Epithelial cell of esophagus (primary cell): ENCODE measurements at regions not wholly inside any gene's neighbourhood (a gene's known extent, or its start where the extent isn't known, plus 50 kb on each side); places are given as distances from the start of the nearest gene placed in this dataset.
A peak's percentile ranks its signal among the peaks of the same experiment; 100 is the strongest.

ENCODE experiments used
- DNase-seq: peaks from one replicate; pipeline ENCODE4 v3.0.0; 2010; ENCODE audit warnings: low read depth
- H3K4me3 ChIP-seq: 2 replicates; pipeline ENCODE4 v1.5.1; 2011; ENCODE audit warnings: mild to moderate bottlenecking, low read length, control low read depth
- CTCF ChIP-seq: IDR thresholded peaks from 2 replicates; pipeline ENCODE4 v1.5.1; 2011; ENCODE audit warnings: low read depth, mild to moderate bottlenecking, low read length, control low read depth, inconsistent platforms; ENCODE audit not compliant: insufficient read depth; ENCODE audit errors: missing control alignments

DNA sequence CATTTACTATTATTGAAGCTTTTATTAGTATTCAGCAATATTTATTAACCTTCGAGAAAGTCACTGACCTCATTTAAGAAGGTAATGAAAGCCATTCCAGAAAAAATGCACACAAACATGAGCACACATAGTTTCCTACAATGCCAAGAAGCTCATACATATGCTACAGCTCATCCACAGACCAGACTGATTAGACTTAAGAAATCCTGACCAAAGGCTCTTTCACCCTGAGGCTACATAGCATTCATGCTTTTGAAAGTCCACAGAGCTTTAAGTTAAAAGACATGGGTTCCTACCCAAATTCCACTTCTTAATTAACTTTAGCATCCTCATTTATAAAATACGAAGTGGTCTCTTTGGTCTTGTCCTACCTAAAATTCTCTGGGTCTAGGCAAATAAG, 430.4 kb downstream of the TBC1D32 start:
- DNase-seq, result peak; percentile 33
- no peak overlapping the region for H3K4me3 ChIP-seq
- TF ChIP-seq CTCF, result no peak

DNA sequence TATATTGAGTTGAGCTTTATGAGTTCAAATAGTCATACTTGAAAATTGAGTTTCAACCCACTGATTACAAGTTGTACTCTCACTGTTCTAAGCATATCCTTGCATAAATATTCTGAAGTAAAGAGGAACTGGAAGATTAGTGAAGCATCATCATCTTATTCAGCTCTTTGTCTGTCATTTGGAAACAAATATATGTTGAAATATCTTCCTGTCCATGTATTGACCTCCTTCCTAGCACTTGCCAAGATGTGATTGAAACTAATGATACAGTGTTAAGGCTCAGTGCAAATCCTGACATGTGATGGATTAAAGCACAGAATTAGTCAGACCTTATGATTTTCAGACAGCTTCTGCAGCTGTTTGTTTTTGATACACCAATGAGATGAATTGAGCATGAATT, 434.3 kb downstream of the TBC1D32 start:
- peak; percentile 10 for DNase-seq
- TF ChIP-seq CTCF, result no peak
- H3K4me3 ChIP-seq, result no peak overlapping the region

- no peak for DNase-seq
- no peak for TF ChIP-seq CTCF
- no peak overlapping the region for H3K4me3 ChIP-seq
Observed at GRCh38 chr6:120894077-120894476, 440.2 kb downstream of the TBC1D32 start.

DNA sequence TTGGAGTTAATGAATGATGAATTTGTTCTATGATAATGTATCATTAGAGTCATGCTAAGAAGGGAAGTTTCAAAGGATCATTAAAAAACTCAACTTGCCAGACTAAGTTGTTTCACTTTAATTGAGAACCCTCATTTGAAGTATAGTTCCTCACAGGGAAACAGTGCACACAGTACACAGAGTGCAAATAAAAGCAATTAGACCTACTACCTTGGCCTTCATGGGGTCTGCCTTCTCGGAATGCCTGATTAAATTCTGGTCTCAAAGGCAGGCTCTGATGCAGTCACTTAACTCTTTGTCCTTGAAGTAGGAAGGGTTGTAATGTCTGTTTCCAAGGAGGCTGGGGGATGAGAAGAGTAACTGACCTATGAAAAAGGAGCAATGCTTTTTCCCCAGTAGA, 457.3 kb downstream of the TBC1D32 start:
- DNase-seq, result no peak
- no peak for TF ChIP-seq CTCF
- no peak overlapping the region for H3K4me3 ChIP-seq

- TF ChIP-seq CTCF, result no peak
Observed at GRCh38 chr6:120876424-120876823, 457.9 kb downstream of the TBC1D32 start.

GRCh38 chr6:120875900-120876299, 458.4 kb downstream of the TBC1D32 start:
- no peak overlapping the region for H3K4me3 ChIP-seq
- DNase-seq, result no peak
- no peak for TF ChIP-seq CTCF

More at GRCh38 chr6:120876424-120876823, 457.9 kb downstream of the TBC1D32 start:
- DNase-seq, result no peak
- no peak overlapping the region for H3K4me3 ChIP-seq

GRCh38 chr6:120874422-120874821, 459.9 kb downstream of the TBC1D32 start:
- TF ChIP-seq CTCF, result no peak
- no peak for DNase-seq
- no peak overlapping the region for H3K4me3 ChIP-seq
